HL-60 (cell line): ENCODE measurements at regions not wholly inside any gene's neighbourhood (a gene's known extent, or its start where the extent isn't known, plus 50 kb on each side); places are given as distances from the start of the nearest gene placed in this dataset.
"Not testable (repeated sequence)": the region's sequence is repeated elsewhere in the genome, so short reads cannot be mapped to it uniquely, and the experiment has no call there.

Experiments
- CTCF ChIP-seq: IDR thresholded peaks from one replicate; pipeline ENCODE4 v1.5.1; 2011; ENCODE audit warnings: low read length, control low read depth, inconsistent platforms; ENCODE audit not compliant: insufficient read depth
- POLR2AphosphoS5 ChIP-seq: IDR thresholded peaks from 2 replicates; pipeline ENCODE4 v1.6.1; 2012; ENCODE audit warnings: low read depth

- not testable (repeated sequence) for TF ChIP-seq POLR2AphosphoS5, CTCF
Observed at GRCh38 chr20:26003959-26004358, 307.3 kb upstream of the ZNF337 start.
